GM12872 (cell line): ENCODE measurements at regions not wholly inside any gene's neighbourhood (a gene's known extent, or its start where the extent isn't known, plus 50 kb on each side); places are given as distances from the start of the nearest gene placed in this dataset.

Experiments used
- CTCF ChIP-seq: IDR thresholded peaks from 3 replicates; pipeline ENCODE4 v1.5.1; 2011; ENCODE audit warnings: low read depth, mild to moderate bottlenecking, low read length, moderate library complexity; ENCODE audit not compliant: insufficient read depth

DNA sequence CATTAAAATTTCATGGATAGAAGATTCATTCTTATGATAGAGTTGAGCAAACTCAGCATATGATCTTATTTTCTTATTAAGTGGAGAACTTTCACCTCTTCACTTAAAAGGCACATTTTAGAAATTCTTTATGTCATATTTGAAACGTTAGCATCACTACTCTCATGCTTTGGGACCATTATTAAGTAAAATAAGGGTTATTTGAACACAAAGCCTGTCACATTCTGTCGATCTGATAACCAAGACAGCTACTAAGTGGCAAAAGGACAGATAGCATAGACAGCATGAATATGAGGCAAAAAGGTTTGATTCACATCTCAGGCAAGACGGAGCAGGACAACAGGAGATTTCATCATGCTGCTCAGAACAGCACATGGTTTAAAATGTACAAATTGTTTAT is 247.6 kb upstream of the ANO3 start:
- TF ChIP-seq CTCF, result no peak

- TF ChIP-seq CTCF, result no peak
These were observed 245.9 kb upstream of the ANO3 start for GRCh38 chr11:26086028-26086427.

- no peak for TF ChIP-seq CTCF
These were observed 244.6 kb upstream of the ANO3 start for GRCh38 chr11:26087120-26087935.

DNA sequence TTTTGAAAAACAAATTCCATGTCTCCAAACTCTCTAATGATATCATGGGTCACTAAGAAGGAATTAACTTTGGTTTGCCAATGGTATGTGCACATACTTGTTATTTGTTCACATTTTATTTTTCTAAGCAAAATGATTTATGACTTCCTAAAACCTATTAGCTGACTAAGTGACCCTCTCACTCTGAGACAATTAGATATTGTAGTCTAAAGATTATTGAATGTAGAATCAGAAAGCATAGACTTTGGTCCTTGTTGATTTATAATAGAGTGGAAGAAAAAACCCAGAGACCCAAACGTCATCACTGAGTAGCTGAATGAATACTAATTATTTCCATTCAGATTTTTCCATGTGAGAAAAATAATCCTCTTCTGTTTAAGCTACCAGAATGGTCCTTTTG is 243.5 kb upstream of the ANO3 start:
- TF ChIP-seq CTCF, result no peak

GRCh38 chr11:26090651-26091050 is 241.3 kb upstream of the ANO3 start:
- no peak for TF ChIP-seq CTCF

DNA sequence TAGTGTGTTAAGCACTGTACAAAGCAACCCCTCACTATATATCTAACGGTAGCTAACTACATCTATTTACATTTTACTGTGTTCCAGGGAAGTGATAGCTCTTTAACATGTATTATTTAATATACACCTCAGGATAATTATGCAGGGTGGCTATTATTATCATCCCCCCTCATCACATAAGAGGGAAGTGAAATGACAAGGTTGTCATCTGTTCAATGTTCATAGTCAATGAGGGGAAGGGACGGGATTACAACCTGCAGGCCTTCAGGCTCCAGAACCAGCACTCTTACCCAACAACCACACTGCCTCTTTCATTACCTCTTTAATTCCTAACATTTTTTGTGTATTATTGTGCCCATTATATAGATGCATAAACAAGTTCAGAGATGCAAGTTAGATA is 238.7 kb upstream of the ANO3 start:
- no peak for TF ChIP-seq CTCF

GRCh38 chr11:26095340-26095739 is 236.6 kb upstream of the ANO3 start:
- no peak for TF ChIP-seq CTCF
